HEK293 (cell line): ENCODE measurements at regions not wholly inside any gene's neighbourhood (a gene's known extent, or its start where the extent isn't known, plus 50 kb on each side); places are given as distances from the start of the nearest gene placed in this dataset.

Experiments used
- CTCF ChIA-PET: fragments of 350-600 bp; formaldehyde crosslinking; extraction: SDS; loops from one replicate; lab custom pipeline; 2021; ENCODE audit warnings: antibody characterized with exemption; lab: Yijun Ruan, JAX
- POLR2A ChIA-PET: fragments of 300-600 bp; formaldehyde crosslinking; extraction: SDS; loops from one replicate; lab custom pipeline; 2020; ENCODE audit warnings: antibody characterized with exemption, inconsistent platforms; lab: Yijun Ruan, JAX
- H3K27ac ChIP-seq: fragments of 200-500 bp; sonication (Bioruptor generic); 2 replicates; pipeline ENCODE4 v1.5.1; 2014; ENCODE audit warnings: low read depth, low read length, control low read depth, inconsistent platforms; ENCODE audit errors: extremely low read depth
- H3K36me3 ChIP-seq, 2 experiments: fragments of 200-500 bp in 1 of 2; sonication (Bioruptor generic) in 1 of 2; 1 replicate in 1 of 2; 2 replicates in 1 of 2; pipeline ENCODE4 v1.5.1; 2014 to 2017; ENCODE audit warnings: inconsistent platforms in 2 of 2, low read length in 2 of 2; ENCODE audit not compliant: control insufficient read depth in 2 of 2, insufficient read depth in 1 of 2
- H3K4me1 ChIP-seq: fragments of 200-500 bp; sonication (Bioruptor generic); 2 replicates; pipeline ENCODE4 v1.5.1; 2014; ENCODE audit warnings: mild to moderate bottlenecking, low read length, inconsistent platforms; ENCODE audit not compliant: control insufficient read depth, insufficient read depth
- H3K4me3 ChIP-seq: 2 replicates; pipeline ENCODE4 v1.5.1; 2011; ENCODE audit warnings: low read depth, mild to moderate bottlenecking, control low read depth, low read length, moderate library complexity
- H3K9me3 ChIP-seq: fragments of 200-500 bp; sonication (Bioruptor generic); 2 replicates; pipeline ENCODE4 v1.5.1; 2014; ENCODE audit warnings: low read depth, low read length, inconsistent platforms; ENCODE audit not compliant: control insufficient read depth, insufficient read depth
- FEZF1 ChIP-seq: fragments of 450-650 bp; formaldehyde crosslinking; IDR thresholded peaks from 2 replicates; pipeline ENCODE4 v1.5.1; 2016; ENCODE audit warnings: missing biosample characterization, missing genetic modification characterization
- GLI4 ChIP-seq: fragments of 450-650 bp; formaldehyde crosslinking; IDR thresholded peaks from 2 replicates; pipeline ENCODE4 v1.5.1; 2016; ENCODE audit warnings: missing biosample characterization, missing genetic modification characterization
- MEIS1 ChIP-seq: sonication (generic); formaldehyde crosslinking; IDR thresholded peaks from 2 replicates; pipeline ENCODE4 v1.8.1; 2022; ENCODE audit warnings: missing genetic modification reagents, mild to moderate bottlenecking, borderline replicate concordance
- REPIN1 ChIP-seq: fragments of 450-650 bp; formaldehyde crosslinking; IDR thresholded peaks from 2 replicates; pipeline ENCODE4 v1.5.1; 2017; ENCODE audit warnings: missing biosample characterization, missing genetic modification characterization, low read depth
- ZBTB10 ChIP-seq: fragments of 450-650 bp; formaldehyde crosslinking; IDR thresholded peaks from 2 replicates; pipeline ENCODE4 v1.5.1; 2016; ENCODE audit warnings: missing biosample characterization, missing genetic modification characterization
- ZBTB21 ChIP-seq: fragments of 450-650 bp; formaldehyde crosslinking; IDR thresholded peaks from 2 replicates; pipeline ENCODE4 v1.5.1; 2017; ENCODE audit warnings: missing biosample characterization, missing genetic modification characterization
- ZFP69B ChIP-seq: fragments of 450-650 bp; formaldehyde crosslinking; IDR thresholded peaks from 2 replicates; pipeline ENCODE4 v1.5.1; 2016; ENCODE audit warnings: missing biosample characterization, missing genetic modification characterization
- ZNF133 ChIP-seq: fragments of 450-650 bp; formaldehyde crosslinking; IDR thresholded peaks from 2 replicates; pipeline ENCODE4 v1.5.1; 2016; ENCODE audit warnings: missing biosample characterization, missing genetic modification characterization
- ZNF16 ChIP-seq: fragments of 450-650 bp; formaldehyde crosslinking; IDR thresholded peaks from 2 replicates; pipeline ENCODE4 v1.5.1; 2016; ENCODE audit warnings: low read depth, missing biosample characterization, missing genetic modification characterization
- ZNF175 ChIP-seq: fragments of 450-650 bp; formaldehyde crosslinking; IDR thresholded peaks from 2 replicates; pipeline ENCODE4 v1.5.1; 2016; ENCODE audit warnings: missing biosample characterization, missing genetic modification characterization
- ZNF23 ChIP-seq: fragments of 450-650 bp; formaldehyde crosslinking; IDR thresholded peaks from 2 replicates; pipeline ENCODE4 v1.5.1; 2016; ENCODE audit warnings: missing biosample characterization, missing genetic modification characterization, borderline replicate concordance
- ZNF239 ChIP-seq: fragments of 450-650 bp; formaldehyde crosslinking; IDR thresholded peaks from 2 replicates; pipeline ENCODE4 v1.5.1; 2016; ENCODE audit warnings: missing biosample characterization, missing genetic modification characterization
- ZNF26 ChIP-seq: fragments of 450-650 bp; formaldehyde crosslinking; IDR thresholded peaks from 2 replicates; pipeline ENCODE4 v1.5.1; 2016; ENCODE audit warnings: missing biosample characterization, missing genetic modification characterization
- ZNF549 ChIP-seq: fragments of 450-650 bp; IDR thresholded peaks from 2 replicates; pipeline ENCODE4 v1.5.1; 2018; ENCODE audit warnings: missing biosample characterization, missing genetic modification characterization, mild to moderate bottlenecking, inconsistent platforms, moderate library complexity
- ZNF830 ChIP-seq: fragments of 450-650 bp; IDR thresholded peaks from 2 replicates; pipeline ENCODE4 v1.5.0; 2018; ENCODE audit warnings: missing biosample characterization, missing genetic modification characterization, low read depth, mild to moderate bottlenecking, moderate library complexity
- TF ChIP-seq, protein P1 (sequence below): fragments of 450-650 bp; formaldehyde crosslinking; IDR thresholded peaks from 2 replicates; pipeline ENCODE4 v1.5.1; 2016; ENCODE audit warnings: missing biosample characterization, missing genetic modification characterization
- TF ChIP-seq, protein P2 (sequence below): fragments of 450-650 bp; formaldehyde crosslinking; IDR thresholded peaks from 2 replicates; pipeline ENCODE4 v1.5.1; 2017; ENCODE audit warnings: missing biosample characterization, missing genetic modification characterization

GRCh38 chr7:17132726-17133125, 165.7 kb upstream of the AHR start (continued):
- TF ChIP-seq, protein P1, sequence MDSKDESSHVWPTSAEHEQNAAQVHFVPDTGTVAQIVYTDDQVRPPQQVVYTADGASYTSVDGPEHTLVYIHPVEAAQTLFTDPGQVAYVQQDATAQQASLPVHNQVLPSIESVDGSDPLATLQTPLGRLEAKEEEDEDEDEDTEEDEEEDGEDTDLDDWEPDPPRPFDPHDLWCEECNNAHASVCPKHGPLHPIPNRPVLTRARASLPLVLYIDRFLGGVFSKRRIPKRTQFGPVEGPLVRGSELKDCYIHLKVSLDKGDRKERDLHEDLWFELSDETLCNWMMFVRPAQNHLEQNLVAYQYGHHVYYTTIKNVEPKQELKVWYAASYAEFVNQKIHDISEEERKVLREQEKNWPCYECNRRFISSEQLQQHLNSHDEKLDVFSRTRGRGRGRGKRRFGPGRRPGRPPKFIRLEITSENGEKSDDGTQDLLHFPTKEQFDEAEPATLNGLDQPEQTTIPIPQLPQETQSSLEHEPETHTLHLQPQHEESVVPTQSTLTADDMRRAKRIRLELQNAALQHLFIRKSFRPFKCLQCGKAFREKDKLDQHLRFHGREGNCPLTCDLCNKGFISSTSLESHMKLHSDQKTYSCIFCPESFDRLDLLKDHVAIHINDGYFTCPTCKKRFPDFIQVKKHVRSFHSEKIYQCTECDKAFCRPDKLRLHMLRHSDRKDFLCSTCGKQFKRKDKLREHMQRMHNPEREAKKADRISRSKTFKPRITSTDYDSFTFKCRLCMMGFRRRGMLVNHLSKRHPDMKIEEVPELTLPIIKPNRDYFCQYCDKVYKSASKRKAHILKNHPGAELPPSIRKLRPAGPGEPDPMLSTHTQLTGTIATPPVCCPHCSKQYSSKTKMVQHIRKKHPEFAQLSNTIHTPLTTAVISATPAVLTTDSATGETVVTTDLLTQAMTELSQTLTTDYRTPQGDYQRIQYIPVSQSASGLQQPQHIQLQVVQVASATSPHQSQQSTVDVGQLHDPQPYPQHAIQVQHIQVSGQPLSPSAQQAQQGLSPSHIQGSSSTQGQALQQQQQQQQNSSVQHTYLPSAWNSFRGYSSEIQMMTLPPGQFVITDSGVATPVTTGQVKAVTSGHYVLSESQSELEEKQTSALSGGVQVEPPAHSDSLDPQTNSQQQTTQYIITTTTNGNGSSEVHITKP: peak; percentile 40; the same call in 1 of the 2 replicates
- TF ChIP-seq GLI4 (tag by site-specific recombination) (peak; percentile 72; the same call in 1 of the 2 replicates), ZNF239 (tag by site-specific recombination) (no peak), ZBTB10 (tag by site-specific recombination) (peak; percentile 36; the same call in 1 of the 2 replicates), ZNF133 (no peak), ZBTB21 (tag by site-specific recombination) (peak; percentile 78), FEZF1 (tag by site-specific recombination) (peak; percentile 63)

- H3K4me3 ChIP-seq: no peak overlapping the region
- H3K4me1 ChIP-seq: peaks cover 12% of the 10 kb centered on the region
- ChIA-PET POLR2A (no interaction called here), CTCF (no interaction called here)
- H3K36me3 ChIP-seq: no peaks in the 10 kb centered on the region
- no peak overlapping the region for H3K27ac ChIP-seq
- TF ChIP-seq ZNF175 (tag by site-specific recombination) (no peak), FEZF1 (tag by site-specific recombination) (no peak), ZNF16 (no peak), ZFP69B (tag by site-specific recombination) (no peak), REPIN1 (tag by site-specific recombination) (no peak), MEIS1 (no peak), ZNF830 (no peak), ZNF23 (tag by site-specific recombination) (no peak), ZNF26 (tag by site-specific recombination) (no peak)
- no peaks in the 10 kb centered on the region for H3K9me3 ChIP-seq
Observed at GRCh38 chr7:17133977-17134376, 164.5 kb upstream of the AHR start.

GRCh38 chr7:17134786-17135185, 163.7 kb upstream of the AHR start:
- CTCF ChIA-PET: no interaction called here
- H3K9me3 ChIP-seq: no peaks in the 10 kb centered on the region
- POLR2A ChIA-PET: no interaction called here
- peaks cover 12% of the 10 kb centered on the region for H3K4me1 ChIP-seq
- no peak for TF ChIP-seq ZNF549
- TF ChIP-seq, protein P2, sequence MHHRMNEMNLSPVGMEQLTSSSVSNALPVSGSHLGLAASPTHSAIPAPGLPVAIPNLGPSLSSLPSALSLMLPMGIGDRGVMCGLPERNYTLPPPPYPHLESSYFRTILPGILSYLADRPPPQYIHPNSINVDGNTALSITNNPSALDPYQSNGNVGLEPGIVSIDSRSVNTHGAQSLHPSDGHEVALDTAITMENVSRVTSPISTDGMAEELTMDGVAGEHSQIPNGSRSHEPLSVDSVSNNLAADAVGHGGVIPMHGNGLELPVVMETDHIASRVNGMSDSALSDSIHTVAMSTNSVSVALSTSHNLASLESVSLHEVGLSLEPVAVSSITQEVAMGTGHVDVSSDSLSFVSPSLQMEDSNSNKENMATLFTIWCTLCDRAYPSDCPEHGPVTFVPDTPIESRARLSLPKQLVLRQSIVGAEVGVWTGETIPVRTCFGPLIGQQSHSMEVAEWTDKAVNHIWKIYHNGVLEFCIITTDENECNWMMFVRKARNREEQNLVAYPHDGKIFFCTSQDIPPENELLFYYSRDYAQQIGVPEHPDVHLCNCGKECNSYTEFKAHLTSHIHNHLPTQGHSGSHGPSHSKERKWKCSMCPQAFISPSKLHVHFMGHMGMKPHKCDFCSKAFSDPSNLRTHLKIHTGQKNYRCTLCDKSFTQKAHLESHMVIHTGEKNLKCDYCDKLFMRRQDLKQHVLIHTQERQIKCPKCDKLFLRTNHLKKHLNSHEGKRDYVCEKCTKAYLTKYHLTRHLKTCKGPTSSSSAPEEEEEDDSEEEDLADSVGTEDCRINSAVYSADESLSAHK (tag by site-specific recombination): peak; percentile 68
- H3K36me3 ChIP-seq: no peaks in the 10 kb centered on the region
- no peak overlapping the region for H3K4me3 ChIP-seq
- no peak overlapping the region for H3K27ac ChIP-seq
